ENCODE measurements at regions not wholly inside any gene's neighbourhood (a gene's known extent, or its start where the extent isn't known, plus 50 kb on each side); places are given as distances from the start of the nearest gene placed in this dataset.

GRCh38 chr3:181764544-181764943 is 52.8 kb downstream of the SOX2 start:
- no peak for DNase-seq

GRCh38 chr3:181770296-181770695 is 58.6 kb downstream of the SOX2 start:
- no peak for DNase-seq

GRCh38 chr3:181771120-181771519 is 59.4 kb downstream of the SOX2 start:
- no peak for DNase-seq

- no peak for DNase-seq
These were observed 60.4 kb downstream of the SOX2 start for GRCh38 chr3:181772166-181772565.

DNA sequence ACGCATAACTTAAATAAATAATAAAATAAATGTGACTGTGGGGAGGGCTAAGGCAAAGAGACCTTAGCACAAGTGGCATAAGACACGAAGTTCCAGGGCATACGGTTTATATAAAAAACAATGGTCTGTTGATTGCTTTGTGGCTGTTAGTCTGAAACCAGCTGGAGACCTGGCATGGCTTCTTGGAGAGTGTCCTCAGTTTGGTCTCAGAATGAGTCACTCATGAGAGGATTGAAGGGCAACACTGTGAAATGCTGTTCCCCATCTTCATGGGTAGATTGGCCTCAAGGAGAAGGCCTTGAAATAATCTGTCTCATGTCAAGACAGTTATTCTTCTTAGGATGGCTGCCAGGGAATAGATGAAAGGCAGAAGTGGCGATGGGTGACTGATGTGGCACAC is 62.2 kb downstream of the SOX2 start:
- no peak for DNase-seq

GRCh38 chr3:181782306-181782954 is 70.7 kb downstream of the SOX2 start:
- no peak for DNase-seq

DNA sequence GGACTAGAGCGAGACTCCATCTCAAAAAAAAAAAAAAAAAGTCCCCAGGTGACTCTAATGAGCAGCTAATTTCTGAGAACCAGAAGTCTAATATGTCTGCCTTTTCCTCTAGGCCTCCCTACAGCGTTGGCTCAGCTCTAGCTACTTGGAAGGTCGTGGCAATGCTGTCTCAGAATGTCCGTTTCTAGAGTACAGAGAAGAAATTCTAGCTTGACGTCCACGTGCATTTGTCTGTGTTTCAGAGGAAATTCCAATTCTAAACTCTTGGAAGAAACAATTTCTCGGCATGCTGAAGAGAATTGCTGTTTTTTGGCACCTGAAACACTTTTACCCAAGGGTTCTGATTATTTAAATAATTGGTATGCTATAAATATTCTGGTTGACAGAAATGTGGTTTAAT is 78.8 kb downstream of the SOX2 start:
- no peak for DNase-seq

GRCh38 chr3:181791056-181791955 is 79.6 kb downstream of the SOX2 start:
- no peak for DNase-seq

GRCh38 chr3:181793006-181793405 is 81.3 kb downstream of the SOX2 start:
- DNase-seq, result no peak

GRCh38 chr3:181794011-181794790 is 82.5 kb downstream of the SOX2 start:
- DNase-seq, result no peak

DNA sequence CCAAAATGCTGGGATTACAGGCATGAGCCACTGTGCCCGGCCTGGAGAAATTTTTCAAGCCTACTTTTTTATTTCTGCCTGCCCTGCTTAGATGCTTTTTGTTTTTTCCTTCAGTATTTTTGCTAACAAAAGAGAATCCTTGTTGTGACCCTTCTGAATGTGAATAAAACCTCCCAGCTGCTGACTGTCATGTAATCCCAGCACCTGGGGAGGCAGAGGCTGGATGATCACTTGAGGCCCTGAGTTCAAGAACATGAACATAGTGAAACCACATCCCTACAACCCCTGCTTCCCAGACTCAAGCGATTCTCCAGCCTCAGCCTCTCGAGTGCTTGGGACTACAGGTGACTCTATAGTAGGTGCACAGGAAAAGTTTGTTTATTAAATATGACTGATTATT is 84.9 kb downstream of the SOX2 start:
- DNase-seq, result no peak

GRCh38 chr3:181797431-181797830 is 85.7 kb downstream of the SOX2 start:
- DNase-seq, result no peak

- no peak for DNase-seq
These were observed 94.0 kb downstream of the SOX2 start for GRCh38 chr3:181805703-181806102.

GRCh38 chr3:181808053-181808452 is 96.3 kb downstream of the SOX2 start:
- no peak for DNase-seq

DNA sequence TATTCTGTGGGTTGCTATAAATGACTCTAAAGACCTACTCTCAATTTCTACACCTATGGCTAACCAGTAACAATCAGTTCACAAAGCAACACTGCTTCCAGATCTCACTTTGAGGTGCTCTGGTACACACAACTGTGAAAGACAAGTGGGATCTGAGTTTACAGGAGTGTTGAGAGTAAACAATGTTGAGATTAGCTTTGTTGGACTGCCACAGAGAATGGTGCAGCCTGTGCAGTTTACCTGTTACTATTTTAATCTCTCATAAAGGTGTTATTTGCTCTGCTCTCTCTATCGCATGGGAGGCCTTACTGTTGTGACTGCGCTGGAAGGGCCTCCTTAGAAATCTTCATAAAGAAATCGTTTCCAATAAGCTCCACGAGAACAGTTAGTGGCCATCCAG is 112.0 kb downstream of the SOX2 start:
- DNase-seq, result no peak

- no peak for DNase-seq
These were observed 113.2 kb downstream of the SOX2 start for GRCh38 chr3:181824961-181825360.

- no peak for DNase-seq
These were observed 127.6 kb downstream of the SOX2 start for GRCh38 chr3:181839039-181839915.

- DNase-seq, result no peak
These were observed 128.2 kb downstream of the SOX2 start for GRCh38 chr3:181839916-181840297.

DNA sequence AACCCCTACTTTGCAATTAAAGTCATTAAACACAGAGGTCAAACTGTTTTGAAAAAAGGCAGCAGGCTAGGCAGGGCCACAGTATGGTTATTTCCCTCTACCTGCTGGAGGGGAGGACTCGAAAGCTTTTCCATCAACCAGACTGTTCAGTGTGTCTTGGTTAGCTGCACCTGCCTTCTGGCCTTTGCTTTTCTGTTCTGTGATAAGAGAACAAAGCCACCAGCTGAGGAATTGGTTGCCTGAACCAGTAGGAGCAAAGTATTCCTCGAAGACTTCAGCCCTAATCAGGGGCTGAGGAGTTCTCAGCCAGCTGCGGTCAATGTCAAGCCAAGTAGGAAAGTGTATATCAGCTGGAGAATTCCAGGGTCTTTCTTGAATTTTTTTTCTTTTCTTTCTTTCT is 132.5 kb downstream of the SOX2 start:
- DNase-seq, result no peak

GRCh38 chr3:181847276-181847675 is 135.6 kb downstream of the SOX2 start:
- no peak for DNase-seq

GRCh38 chr3:181851063-181851462 is 139.3 kb downstream of the SOX2 start:
- no peak for DNase-seq

DNA sequence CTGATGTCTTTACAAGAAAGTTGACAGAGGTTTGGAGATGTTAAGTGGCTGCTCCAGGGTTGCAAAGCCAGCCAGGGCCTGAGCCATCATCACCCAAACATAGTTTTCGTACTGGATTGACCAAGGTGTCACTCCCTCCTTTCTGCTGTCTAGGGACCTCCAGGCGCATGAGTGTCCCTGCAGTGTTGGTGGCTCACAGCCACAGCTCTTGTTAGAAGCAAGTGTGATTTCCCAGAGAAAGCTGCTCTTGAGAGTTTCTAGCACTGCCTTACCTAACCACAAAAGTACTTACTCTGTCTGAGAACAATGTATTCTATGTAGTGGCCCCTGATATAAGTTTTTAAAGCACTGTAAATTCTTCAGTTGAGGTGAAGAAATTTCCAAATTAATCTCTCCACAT is 144.1 kb downstream of the SOX2 start:
- DNase-seq, result no peak

- DNase-seq, result no peak
These were observed 147.8 kb downstream of the SOX2 start for GRCh38 chr3:181859518-181859917.
